SK-N-SH treated with all-trans-retinoic acid at 6 μM for 48 hours (cell line): ENCODE measurements at regions not wholly inside any gene's neighbourhood (a gene's known extent, or its start where the extent isn't known, plus 50 kb on each side); places are given as distances from the start of the nearest gene placed in this dataset.

Experiments
- ATAC-seq: fragments of 200-7000 bp; cut with Tn5 transposase; 3 replicates; pipeline ENCODE4 v1.9.1; 2020; ENCODE audit warnings: mild to moderate bottlenecking, moderate library complexity
- ARNTL ChIP-seq: fragments of 450-650 bp; formaldehyde crosslinking; IDR thresholded peaks from 2 replicates; pipeline ENCODE4 v1.5.0; 2020; ENCODE audit warnings: low read depth, mild to moderate bottlenecking, moderate library complexity, borderline replicate concordance
- BACH2 ChIP-seq: fragments of 250-450 bp; sonication (Bioruptor Pico); IDR thresholded peaks from 2 replicates; pipeline ENCODE4 v1.9.0; 2021; ENCODE audit warnings: mild to moderate bottlenecking, borderline replicate concordance
- CSDC2 ChIP-seq: fragments of 250-450 bp; sonication (Bioruptor Pico); IDR thresholded peaks from 2 replicates; pipeline ENCODE4 v1.5.0; 2020; ENCODE audit warnings: mild to moderate bottlenecking, moderate library complexity
- ESRRG ChIP-seq: fragments of 250-450 bp; sonication (Bioruptor Pico); IDR thresholded peaks from 2 replicates; pipeline ENCODE4 v1.6.1; 2021; ENCODE audit warnings: mild to moderate bottlenecking
- GLIS3 ChIP-seq: fragments of 250-450 bp; sonication (Bioruptor Pico); IDR thresholded peaks from 2 replicates; pipeline ENCODE4 v1.5.0; 2020; ENCODE audit warnings: mild to moderate bottlenecking, moderate library complexity
- ISL1 ChIP-seq: fragments of 250-450 bp; sonication (Bioruptor Pico); IDR thresholded peaks from 2 replicates; pipeline ENCODE4 v2.1.2; 2022; ENCODE audit warnings: mild to moderate bottlenecking, moderate library complexity
- PPARA ChIP-seq: fragments of 250-450 bp; sonication (Bioruptor Pico); IDR thresholded peaks from 2 replicates; pipeline ENCODE4 v1.5.0; 2020; ENCODE audit warnings: mild to moderate bottlenecking, borderline replicate concordance
- RARB ChIP-seq: fragments of 250-450 bp; sonication (Bioruptor Pico); IDR thresholded peaks from 2 replicates; pipeline ENCODE4 v1.8.0; 2021; ENCODE audit warnings: mild to moderate bottlenecking, moderate library complexity
- SNAI2 ChIP-seq: fragments of 250-450 bp; sonication (Bioruptor Pico); IDR thresholded peaks from 2 replicates; pipeline ENCODE4 v1.5.0; 2020; ENCODE audit warnings: mild to moderate bottlenecking, moderate library complexity
- TCF4 ChIP-seq: fragments of 250-450 bp; sonication (Bioruptor Pico); IDR thresholded peaks from 2 replicates; pipeline ENCODE4 v1.8.0; 2021; ENCODE audit warnings: mild to moderate bottlenecking, moderate library complexity, borderline replicate concordance
- ZC3H10 ChIP-seq: fragments of 250-450 bp; sonication (Bioruptor Pico); IDR thresholded peaks from 2 replicates; pipeline ENCODE4 v1.5.1; 2021; ENCODE audit warnings: mild to moderate bottlenecking, moderate library complexity
- ZFP3 ChIP-seq: fragments of 250-450 bp; sonication (Bioruptor Pico); IDR thresholded peaks from 2 replicates; pipeline ENCODE4 v1.5.0; 2020; ENCODE audit warnings: mild to moderate bottlenecking, moderate library complexity
- ZFP30 ChIP-seq: fragments of 450-650 bp; formaldehyde crosslinking; IDR thresholded peaks from 2 replicates; pipeline ENCODE4 v1.5.0; 2022; ENCODE audit warnings: mild to moderate bottlenecking, moderate library complexity
- ZNF565 ChIP-seq: fragments of 450-650 bp; formaldehyde crosslinking; conservative IDR thresholded peaks from 2 replicates; pipeline ENCODE4 v1.5.0; 2020; ENCODE audit warnings: low read depth, mild to moderate bottlenecking, moderate library complexity
- ZNF70 ChIP-seq: fragments of 450-650 bp; formaldehyde crosslinking; IDR thresholded peaks from 2 replicates; pipeline ENCODE4 v1.5.0; 2020; ENCODE audit warnings: mild to moderate bottlenecking, moderate library complexity
- ZNF8 ChIP-seq: fragments of 450-650 bp; formaldehyde crosslinking; IDR thresholded peaks from 2 replicates; pipeline ENCODE4 v1.5.0; 2020; ENCODE audit warnings: mild to moderate bottlenecking, moderate library complexity
- TF ChIP-seq, protein P1 (sequence below): fragments of 250-450 bp; sonication (Bioruptor Pico); IDR thresholded peaks from 2 replicates; pipeline ENCODE4 v1.8.0; 2021; ENCODE audit warnings: low read depth, mild to moderate bottlenecking, moderate library complexity, borderline replicate concordance
- TF ChIP-seq, protein P2 (sequence below): fragments of 250-450 bp; sonication (Bioruptor Pico); IDR thresholded peaks from 2 replicates; pipeline ENCODE4 v1.8.0; 2020; ENCODE audit warnings: mild to moderate bottlenecking, moderate library complexity, borderline replicate concordance
- TF ChIP-seq, protein P3 (sequence below): fragments of 250-450 bp; sonication (Bioruptor Pico); IDR thresholded peaks from 2 replicates; pipeline ENCODE4 v1.5.0; 2020; ENCODE audit warnings: mild to moderate bottlenecking, moderate library complexity
- TF ChIP-seq, protein P4 (sequence below): fragments of 250-450 bp; sonication (Bioruptor Pico); IDR thresholded peaks from 2 replicates; pipeline ENCODE4 v1.5.1; 2020; ENCODE audit warnings: low read depth, mild to moderate bottlenecking, moderate library complexity

DNA sequence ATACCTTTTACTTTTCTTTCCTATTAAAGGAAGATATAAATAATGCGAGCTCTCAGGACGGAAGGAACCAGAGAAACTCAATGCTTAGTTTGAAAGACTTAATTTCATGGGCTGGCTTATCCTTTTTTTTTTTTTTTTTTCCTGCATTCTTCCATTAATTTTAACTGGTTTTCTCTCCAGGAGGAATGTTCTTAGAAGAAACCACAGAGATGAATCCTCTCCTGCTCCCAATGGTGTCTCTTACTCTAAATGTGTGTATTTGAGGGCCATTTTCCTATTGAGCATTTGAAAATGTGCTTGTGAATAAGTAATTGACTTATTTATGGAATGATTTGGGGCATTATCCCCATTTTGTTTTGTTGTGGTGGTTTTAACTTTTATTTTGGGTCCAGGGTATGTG, 494.9 kb downstream of the FOXO1 start:
- no peak for ATAC-seq
- TF ChIP-seq, protein P1, sequence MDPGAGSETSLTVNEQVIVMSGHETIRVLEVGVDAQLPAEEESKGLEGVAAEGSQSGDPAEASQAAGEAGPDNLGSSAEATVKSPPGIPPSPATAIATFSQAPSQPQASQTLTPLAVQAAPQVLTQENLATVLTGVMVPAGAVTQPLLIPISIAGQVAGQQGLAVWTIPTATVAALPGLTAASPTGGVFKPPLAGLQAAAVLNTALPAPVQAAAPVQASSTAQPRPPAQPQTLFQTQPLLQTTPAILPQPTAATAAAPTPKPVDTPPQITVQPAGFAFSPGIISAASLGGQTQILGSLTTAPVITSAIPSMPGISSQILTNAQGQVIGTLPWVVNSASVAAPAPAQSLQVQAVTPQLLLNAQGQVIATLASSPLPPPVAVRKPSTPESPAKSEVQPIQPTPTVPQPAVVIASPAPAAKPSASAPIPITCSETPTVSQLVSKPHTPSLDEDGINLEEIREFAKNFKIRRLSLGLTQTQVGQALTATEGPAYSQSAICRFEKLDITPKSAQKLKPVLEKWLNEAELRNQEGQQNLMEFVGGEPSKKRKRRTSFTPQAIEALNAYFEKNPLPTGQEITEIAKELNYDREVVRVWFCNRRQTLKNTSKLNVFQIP (CRISPR knock-in tag), result no peak

DNA sequence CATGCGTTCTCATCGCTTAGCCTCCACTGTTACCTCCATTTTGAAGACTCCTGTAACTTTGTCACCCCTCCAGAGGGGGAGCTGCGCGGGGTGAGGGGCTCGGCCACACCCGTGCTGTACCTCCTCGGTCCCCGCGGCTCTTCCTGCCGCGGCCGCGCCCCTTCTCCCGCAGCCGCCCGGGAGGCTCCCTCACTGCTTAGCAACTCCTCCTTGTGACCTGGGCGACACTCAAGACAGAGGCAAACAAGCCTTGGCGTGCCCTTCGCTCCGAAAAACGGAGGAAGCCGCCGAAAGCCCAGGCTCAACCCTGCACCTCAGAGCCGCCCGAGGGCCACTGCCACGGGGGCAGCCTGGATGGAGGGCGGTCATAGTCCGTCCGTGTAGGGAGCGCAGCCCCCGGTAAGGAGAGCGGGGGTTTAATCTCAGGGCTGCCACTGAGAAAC, 494.3 kb downstream of the FOXO1 start:
- ATAC-seq, result no peak
- TF ChIP-seq, protein P2, sequence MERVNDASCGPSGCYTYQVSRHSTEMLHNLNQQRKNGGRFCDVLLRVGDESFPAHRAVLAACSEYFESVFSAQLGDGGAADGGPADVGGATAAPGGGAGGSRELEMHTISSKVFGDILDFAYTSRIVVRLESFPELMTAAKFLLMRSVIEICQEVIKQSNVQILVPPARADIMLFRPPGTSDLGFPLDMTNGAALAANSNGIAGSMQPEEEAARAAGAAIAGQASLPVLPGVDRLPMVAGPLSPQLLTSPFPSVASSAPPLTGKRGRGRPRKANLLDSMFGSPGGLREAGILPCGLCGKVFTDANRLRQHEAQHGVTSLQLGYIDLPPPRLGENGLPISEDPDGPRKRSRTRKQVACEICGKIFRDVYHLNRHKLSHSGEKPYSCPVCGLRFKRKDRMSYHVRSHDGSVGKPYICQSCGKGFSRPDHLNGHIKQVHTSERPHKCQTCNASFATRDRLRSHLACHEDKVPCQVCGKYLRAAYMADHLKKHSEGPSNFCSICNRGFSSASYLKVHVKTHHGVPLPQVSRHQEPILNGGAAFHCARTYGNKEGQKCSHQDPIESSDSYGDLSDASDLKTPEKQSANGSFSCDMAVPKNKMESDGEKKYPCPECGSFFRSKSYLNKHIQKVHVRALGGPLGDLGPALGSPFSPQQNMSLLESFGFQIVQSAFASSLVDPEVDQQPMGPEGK (CRISPR knock-in tag), result no peak
- TF ChIP-seq ESRRG (CRISPR knock-in tag), result no peak
- TF ChIP-seq, protein P3, sequence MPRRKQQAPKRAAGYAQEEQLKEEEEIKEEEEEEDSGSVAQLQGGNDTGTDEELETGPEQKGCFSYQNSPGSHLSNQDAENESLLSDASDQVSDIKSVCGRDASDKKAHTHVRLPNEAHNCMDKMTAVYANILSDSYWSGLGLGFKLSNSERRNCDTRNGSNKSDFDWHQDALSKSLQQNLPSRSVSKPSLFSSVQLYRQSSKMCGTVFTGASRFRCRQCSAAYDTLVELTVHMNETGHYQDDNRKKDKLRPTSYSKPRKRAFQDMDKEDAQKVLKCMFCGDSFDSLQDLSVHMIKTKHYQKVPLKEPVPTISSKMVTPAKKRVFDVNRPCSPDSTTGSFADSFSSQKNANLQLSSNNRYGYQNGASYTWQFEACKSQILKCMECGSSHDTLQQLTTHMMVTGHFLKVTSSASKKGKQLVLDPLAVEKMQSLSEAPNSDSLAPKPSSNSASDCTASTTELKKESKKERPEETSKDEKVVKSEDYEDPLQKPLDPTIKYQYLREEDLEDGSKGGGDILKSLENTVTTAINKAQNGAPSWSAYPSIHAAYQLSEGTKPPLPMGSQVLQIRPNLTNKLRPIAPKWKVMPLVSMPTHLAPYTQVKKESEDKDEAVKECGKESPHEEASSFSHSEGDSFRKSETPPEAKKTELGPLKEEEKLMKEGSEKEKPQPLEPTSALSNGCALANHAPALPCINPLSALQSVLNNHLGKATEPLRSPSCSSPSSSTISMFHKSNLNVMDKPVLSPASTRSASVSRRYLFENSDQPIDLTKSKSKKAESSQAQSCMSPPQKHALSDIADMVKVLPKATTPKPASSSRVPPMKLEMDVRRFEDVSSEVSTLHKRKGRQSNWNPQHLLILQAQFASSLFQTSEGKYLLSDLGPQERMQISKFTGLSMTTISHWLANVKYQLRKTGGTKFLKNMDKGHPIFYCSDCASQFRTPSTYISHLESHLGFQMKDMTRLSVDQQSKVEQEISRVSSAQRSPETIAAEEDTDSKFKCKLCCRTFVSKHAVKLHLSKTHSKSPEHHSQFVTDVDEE (CRISPR knock-in tag), result no peak
- no peak for TF ChIP-seq ARNTL (CRISPR knock-in tag)
- no peak for TF ChIP-seq BACH2 (CRISPR knock-in tag)
- no peak for TF ChIP-seq GLIS3 (CRISPR knock-in tag)
- TF ChIP-seq ZC3H10 (CRISPR knock-in tag), result no peak
- TF ChIP-seq CSDC2 (CRISPR knock-in tag), result no peak
- TF ChIP-seq, protein P1 (CRISPR knock-in tag), result no peak
- TF ChIP-seq ZFP3 (CRISPR knock-in tag), result no peak
- TF ChIP-seq, protein P4, sequence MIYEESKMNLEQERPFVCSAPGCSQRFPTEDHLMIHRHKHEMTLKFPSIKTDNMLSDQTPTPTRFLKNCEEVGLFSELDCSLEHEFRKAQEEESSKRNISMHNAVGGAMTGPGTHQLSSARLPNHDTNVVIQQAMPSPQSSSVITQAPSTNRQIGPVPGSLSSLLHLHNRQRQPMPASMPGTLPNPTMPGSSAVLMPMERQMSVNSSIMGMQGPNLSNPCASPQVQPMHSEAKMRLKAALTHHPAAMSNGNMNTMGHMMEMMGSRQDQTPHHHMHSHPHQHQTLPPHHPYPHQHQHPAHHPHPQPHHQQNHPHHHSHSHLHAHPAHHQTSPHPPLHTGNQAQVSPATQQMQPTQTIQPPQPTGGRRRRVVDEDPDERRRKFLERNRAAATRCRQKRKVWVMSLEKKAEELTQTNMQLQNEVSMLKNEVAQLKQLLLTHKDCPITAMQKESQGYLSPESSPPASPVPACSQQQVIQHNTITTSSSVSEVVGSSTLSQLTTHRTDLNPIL (CRISPR knock-in tag), result no peak
- no peak for TF ChIP-seq RARB (CRISPR knock-in tag)

DNA sequence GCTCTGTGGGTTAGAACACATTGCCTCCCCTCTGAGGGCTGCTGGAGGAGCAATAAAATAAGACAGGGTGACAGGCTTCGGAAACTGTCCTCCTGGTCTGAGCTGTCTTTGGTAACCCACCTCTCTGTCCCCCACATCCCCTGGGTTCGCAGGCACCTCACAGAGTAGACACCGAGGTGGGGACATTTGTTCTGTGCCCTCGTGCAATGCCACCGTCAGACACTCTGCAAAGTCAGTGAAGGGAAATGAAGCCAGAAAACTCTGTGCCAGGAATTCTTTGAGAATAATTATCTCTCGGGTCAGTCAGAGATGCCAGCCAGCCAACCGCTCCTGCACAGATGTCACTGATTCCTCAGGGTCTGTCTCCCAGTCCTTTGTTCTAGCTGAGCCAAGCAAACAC, 493.6 kb downstream of the FOXO1 start:
- TF ChIP-seq ISL1 (no peak), PPARA (CRISPR knock-in tag) (no peak), SNAI2 (CRISPR knock-in tag) (no peak), CSDC2 (CRISPR knock-in tag) (no peak), TCF4 (CRISPR knock-in tag) (no peak), ZNF8 (no peak)
- TF ChIP-seq, protein P1 (CRISPR knock-in tag), result no peak
- ATAC-seq, result no peak

DNA sequence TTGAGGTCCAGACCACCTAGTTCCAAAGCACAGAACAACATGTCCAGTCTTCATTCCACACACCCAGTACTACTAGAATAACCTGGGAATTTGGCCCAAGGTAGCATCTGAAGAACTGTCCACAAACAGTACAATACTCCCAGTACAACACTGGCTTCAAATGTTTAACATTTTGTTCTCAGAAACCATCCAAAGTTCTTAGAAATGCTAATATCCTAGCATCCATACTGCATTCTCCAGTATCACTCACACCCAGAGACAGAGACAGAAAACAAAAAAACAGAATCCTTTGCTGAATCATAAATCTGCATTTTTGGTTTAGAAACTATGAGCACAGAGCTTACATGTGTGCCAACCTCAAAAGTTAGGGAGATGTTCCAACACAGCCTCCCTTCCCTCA, 490.8 kb downstream of the FOXO1 start:
- no peak for TF ChIP-seq ISL1
- TF ChIP-seq ZFP30 (CRISPR knock-in tag), result no peak
- TF ChIP-seq RARB (CRISPR knock-in tag), result no peak
- no peak for TF ChIP-seq ZNF70
- no peak for TF ChIP-seq PPARA (CRISPR knock-in tag)
- TF ChIP-seq ZNF565, result no peak
- no peak for TF ChIP-seq TCF4 (CRISPR knock-in tag)
- TF ChIP-seq SNAI2 (CRISPR knock-in tag), result no peak
- no peak for TF ChIP-seq ARNTL (CRISPR knock-in tag)
- TF ChIP-seq ZNF8, result no peak
- TF ChIP-seq, all 23 proteins: peak for 0
- ATAC-seq, result no peak
